HEK293 (cell line): ENCODE measurements at regions not wholly inside any gene's neighbourhood (a gene's known extent, or its start where the extent isn't known, plus 50 kb on each side); places are given as distances from the start of the nearest gene placed in this dataset.

Experiments used
- KLF9 ChIP-seq: fragments of 450-650 bp; formaldehyde crosslinking; IDR thresholded peaks from 2 replicates; pipeline ENCODE4 v1.5.1; 2016; ENCODE audit warnings: missing biosample characterization, missing genetic modification characterization, low read depth
- ZBTB21 ChIP-seq: fragments of 450-650 bp; formaldehyde crosslinking; IDR thresholded peaks from 2 replicates; pipeline ENCODE4 v1.5.1; 2017; ENCODE audit warnings: missing biosample characterization, missing genetic modification characterization
- ZNF292 ChIP-seq: fragments of 450-650 bp; formaldehyde crosslinking; IDR thresholded peaks from 2 replicates; pipeline ENCODE4 v1.5.1; 2016; ENCODE audit warnings: low read depth, missing biosample characterization, missing genetic modification characterization, borderline replicate concordance
- ZNF341 ChIP-seq: fragments of 450-650 bp; formaldehyde crosslinking; IDR thresholded peaks from 2 replicates; pipeline ENCODE4; 2016; ENCODE audit warnings: low read depth, missing biosample characterization, missing genetic modification characterization
- ZNF624 ChIP-seq: fragments of 450-650 bp; formaldehyde crosslinking; IDR thresholded peaks from 2 replicates; pipeline ENCODE4 v1.5.1; 2017; ENCODE audit warnings: missing biosample characterization, missing genetic modification characterization
- ZNF626 ChIP-seq: fragments of 450-650 bp; sonication (Bioruptor Pico); formaldehyde crosslinking; IDR thresholded peaks from 2 replicates; pipeline ENCODE4 v1.5.1; 2018; ENCODE audit warnings: missing biosample characterization, missing genetic modification characterization, inconsistent platforms
- ZNF747 ChIP-seq: fragments of 450-650 bp; formaldehyde crosslinking; IDR thresholded peaks from 2 replicates; pipeline ENCODE4 v1.5.1; 2016; ENCODE audit warnings: missing biosample characterization, missing genetic modification characterization
- ZNF785 ChIP-seq: fragments of 450-650 bp; formaldehyde crosslinking; IDR thresholded peaks from 2 replicates; pipeline ENCODE4 v1.5.1; 2016; ENCODE audit warnings: missing biosample characterization, missing genetic modification characterization
- TF ChIP-seq, protein P1 (sequence below): fragments of 450-650 bp; formaldehyde crosslinking; IDR thresholded peaks from 2 replicates; pipeline ENCODE4 v1.5.1; 2016; ENCODE audit warnings: missing biosample characterization, missing genetic modification characterization
- TF ChIP-seq, protein P2 (sequence below): fragments of 450-650 bp; formaldehyde crosslinking; IDR thresholded peaks from 2 replicates; pipeline ENCODE4 v1.5.1; 2017; ENCODE audit warnings: missing biosample characterization, mild to moderate bottlenecking, missing genetic modification characterization, moderate library complexity
- TF ChIP-seq, protein P3 (sequence below): fragments of 450-650 bp; formaldehyde crosslinking; IDR thresholded peaks from 2 replicates; pipeline ENCODE4 v1.5.1; 2016; ENCODE audit warnings: missing biosample characterization, missing genetic modification characterization
- TF ChIP-seq, protein P4 (sequence below): fragments of 450-650 bp; formaldehyde crosslinking; IDR thresholded peaks from 2 replicates; pipeline ENCODE4 v1.5.1; 2016; ENCODE audit warnings: missing biosample characterization, missing genetic modification characterization

DNA sequence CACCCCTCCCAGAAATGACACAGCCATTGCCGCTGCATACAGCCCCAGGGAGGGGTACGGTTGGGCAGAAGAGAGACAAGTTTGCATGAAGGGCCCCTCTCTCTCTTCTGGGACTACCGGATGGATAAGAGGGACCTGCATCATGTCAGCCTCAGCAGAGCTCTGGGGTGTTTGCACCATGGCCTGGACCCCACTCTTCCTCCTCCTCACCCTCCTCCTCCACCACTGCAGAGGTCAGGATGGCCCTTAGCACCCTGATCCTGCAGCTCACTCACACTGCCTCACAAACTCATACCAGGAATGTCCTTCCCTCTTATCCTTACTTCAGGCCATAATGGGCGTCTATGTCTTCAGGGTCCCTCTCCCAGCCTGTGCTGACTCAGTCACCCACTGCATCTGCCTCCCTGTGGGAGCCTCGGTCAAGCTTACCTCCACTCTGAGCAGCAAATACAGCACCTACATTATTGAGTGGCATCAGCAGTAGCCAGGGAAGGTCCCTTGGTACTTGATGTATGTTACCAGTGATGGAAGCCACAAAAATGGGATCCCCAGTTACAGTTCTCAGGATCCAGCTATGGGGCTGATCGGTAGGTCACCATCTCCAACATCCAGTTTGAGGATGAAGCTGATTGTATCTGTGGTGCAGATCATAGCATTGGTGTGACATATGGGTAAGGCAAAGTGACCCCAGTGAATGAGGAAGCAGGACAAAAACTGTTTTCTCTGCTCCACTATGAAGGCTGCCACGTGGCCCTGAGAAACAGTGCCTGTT is 62.2 kb upstream of the VPREB1 start:
- TF ChIP-seq ZNF624 (tag by site-specific recombination) (no peak), ZNF747 (tag by site-specific recombination) (no peak), ZNF341 (tag by site-specific recombination) (no peak), ZBTB21 (tag by site-specific recombination) (no peak), ZNF626 (tag by site-specific recombination) (no peak), KLF9 (no peak), ZNF292 (tag by site-specific recombination) (no peak), ZNF785 (no peak)
- TF ChIP-seq, protein P1, sequence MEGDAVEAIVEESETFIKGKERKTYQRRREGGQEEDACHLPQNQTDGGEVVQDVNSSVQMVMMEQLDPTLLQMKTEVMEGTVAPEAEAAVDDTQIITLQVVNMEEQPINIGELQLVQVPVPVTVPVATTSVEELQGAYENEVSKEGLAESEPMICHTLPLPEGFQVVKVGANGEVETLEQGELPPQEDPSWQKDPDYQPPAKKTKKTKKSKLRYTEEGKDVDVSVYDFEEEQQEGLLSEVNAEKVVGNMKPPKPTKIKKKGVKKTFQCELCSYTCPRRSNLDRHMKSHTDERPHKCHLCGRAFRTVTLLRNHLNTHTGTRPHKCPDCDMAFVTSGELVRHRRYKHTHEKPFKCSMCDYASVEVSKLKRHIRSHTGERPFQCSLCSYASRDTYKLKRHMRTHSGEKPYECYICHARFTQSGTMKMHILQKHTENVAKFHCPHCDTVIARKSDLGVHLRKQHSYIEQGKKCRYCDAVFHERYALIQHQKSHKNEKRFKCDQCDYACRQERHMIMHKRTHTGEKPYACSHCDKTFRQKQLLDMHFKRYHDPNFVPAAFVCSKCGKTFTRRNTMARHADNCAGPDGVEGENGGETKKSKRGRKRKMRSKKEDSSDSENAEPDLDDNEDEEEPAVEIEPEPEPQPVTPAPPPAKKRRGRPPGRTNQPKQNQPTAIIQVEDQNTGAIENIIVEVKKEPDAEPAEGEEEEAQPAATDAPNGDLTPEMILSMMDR (tag by site-specific recombination) = no peak
- TF ChIP-seq, protein P2, sequence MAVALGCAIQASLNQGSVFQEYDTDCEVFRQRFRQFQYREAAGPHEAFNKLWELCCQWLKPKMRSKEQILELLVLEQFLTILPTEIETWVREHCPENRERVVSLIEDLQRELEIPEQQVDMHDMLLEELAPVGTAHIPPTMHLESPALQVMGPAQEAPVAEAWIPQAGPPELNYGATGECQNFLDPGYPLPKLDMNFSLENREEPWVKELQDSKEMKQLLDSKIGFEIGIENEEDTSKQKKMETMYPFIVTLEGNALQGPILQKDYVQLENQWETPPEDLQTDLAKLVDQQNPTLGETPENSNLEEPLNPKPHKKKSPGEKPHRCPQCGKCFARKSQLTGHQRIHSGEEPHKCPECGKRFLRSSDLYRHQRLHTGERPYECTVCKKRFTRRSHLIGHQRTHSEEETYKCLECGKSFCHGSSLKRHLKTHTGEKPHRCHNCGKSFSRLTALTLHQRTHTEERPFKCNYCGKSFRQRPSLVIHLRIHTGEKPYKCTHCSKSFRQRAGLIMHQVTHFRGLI (tag by site-specific recombination) = no peak
- TF ChIP-seq, protein P3, sequence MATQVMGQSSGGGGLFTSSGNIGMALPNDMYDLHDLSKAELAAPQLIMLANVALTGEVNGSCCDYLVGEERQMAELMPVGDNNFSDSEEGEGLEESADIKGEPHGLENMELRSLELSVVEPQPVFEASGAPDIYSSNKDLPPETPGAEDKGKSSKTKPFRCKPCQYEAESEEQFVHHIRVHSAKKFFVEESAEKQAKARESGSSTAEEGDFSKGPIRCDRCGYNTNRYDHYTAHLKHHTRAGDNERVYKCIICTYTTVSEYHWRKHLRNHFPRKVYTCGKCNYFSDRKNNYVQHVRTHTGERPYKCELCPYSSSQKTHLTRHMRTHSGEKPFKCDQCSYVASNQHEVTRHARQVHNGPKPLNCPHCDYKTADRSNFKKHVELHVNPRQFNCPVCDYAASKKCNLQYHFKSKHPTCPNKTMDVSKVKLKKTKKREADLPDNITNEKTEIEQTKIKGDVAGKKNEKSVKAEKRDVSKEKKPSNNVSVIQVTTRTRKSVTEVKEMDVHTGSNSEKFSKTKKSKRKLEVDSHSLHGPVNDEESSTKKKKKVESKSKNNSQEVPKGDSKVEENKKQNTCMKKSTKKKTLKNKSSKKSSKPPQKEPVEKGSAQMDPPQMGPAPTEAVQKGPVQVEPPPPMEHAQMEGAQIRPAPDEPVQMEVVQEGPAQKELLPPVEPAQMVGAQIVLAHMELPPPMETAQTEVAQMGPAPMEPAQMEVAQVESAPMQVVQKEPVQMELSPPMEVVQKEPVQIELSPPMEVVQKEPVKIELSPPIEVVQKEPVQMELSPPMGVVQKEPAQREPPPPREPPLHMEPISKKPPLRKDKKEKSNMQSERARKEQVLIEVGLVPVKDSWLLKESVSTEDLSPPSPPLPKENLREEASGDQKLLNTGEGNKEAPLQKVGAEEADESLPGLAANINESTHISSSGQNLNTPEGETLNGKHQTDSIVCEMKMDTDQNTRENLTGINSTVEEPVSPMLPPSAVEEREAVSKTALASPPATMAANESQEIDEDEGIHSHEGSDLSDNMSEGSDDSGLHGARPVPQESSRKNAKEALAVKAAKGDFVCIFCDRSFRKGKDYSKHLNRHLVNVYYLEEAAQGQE (tag by site-specific recombination) = no peak
- TF ChIP-seq, protein P4, sequence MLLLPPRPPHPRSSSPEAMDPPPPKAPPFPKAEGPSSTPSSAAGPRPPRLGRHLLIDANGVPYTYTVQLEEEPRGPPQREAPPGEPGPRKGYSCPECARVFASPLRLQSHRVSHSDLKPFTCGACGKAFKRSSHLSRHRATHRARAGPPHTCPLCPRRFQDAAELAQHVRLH (tag by site-specific recombination) = no peak
